ENCODE measurements at regions not wholly inside any gene's neighbourhood (a gene's known extent, or its start where the extent isn't known, plus 50 kb on each side); places are given as distances from the start of the nearest gene placed in this dataset.
"Not testable (repeated sequence)": the region's sequence is repeated elsewhere in the genome, so short reads cannot be mapped to it uniquely, and the experiment has no call there.

GRCh38 chr17:56000411-56000810 lies 152.9 kb upstream of the ANKFN1 start:
- DNase-seq (ENCODE audit: low read depth, low spot score) = no peak

- DNase-seq (ENCODE audit: low read depth, low spot score) = not testable (repeated sequence)
These were observed 150.6 kb upstream of the ANKFN1 start for GRCh38 chr17:56002656-56003055.

GRCh38 chr17:56009795-56010651 lies 143.3 kb upstream of the ANKFN1 start:
- no peak for DNase-seq (ENCODE audit: low read depth, low spot score)

- no peak for DNase-seq (ENCODE audit: low read depth, low spot score)
These were observed 141.7 kb upstream of the ANKFN1 start for GRCh38 chr17:56011406-56012131.

GRCh38 chr17:56018211-56018610 lies 135.1 kb upstream of the ANKFN1 start:
- DNase-seq (ENCODE audit: low read depth, low spot score) = no peak

GRCh38 chr17:56020369-56020768 lies 132.9 kb upstream of the ANKFN1 start:
- no peak for DNase-seq (ENCODE audit: low read depth, low spot score)

- DNase-seq (ENCODE audit: low read depth, low spot score) = no peak
These were observed 131.5 kb upstream of the ANKFN1 start for GRCh38 chr17:56021681-56022190.

- no peak for DNase-seq (ENCODE audit: low read depth, low spot score)
These were observed 129.4 kb upstream of the ANKFN1 start for GRCh38 chr17:56023851-56024250.

GRCh38 chr17:56026915-56027314 lies 126.4 kb upstream of the ANKFN1 start:
- no peak for DNase-seq (ENCODE audit: low read depth, low spot score)

GRCh38 chr17:56028837-56029236 lies 124.4 kb upstream of the ANKFN1 start:
- DNase-seq (ENCODE audit: low read depth, low spot score) = no peak

- no peak for DNase-seq (ENCODE audit: low read depth, low spot score)
These were observed 123.2 kb upstream of the ANKFN1 start for GRCh38 chr17:56030009-56030624.

- DNase-seq (ENCODE audit: low read depth, low spot score) = no peak
These were observed 121.6 kb upstream of the ANKFN1 start for GRCh38 chr17:56031636-56032035.

- no peak for DNase-seq (ENCODE audit: low read depth, low spot score)
These were observed 119.1 kb upstream of the ANKFN1 start for GRCh38 chr17:56034197-56034635.

GRCh38 chr17:56038131-56038530 lies 115.1 kb upstream of the ANKFN1 start:
- DNase-seq (ENCODE audit: low read depth, low spot score) = no peak

GRCh38 chr17:56045872-56046271 lies 107.4 kb upstream of the ANKFN1 start:
- no peak for DNase-seq (ENCODE audit: low read depth, low spot score)

GRCh38 chr17:56047331-56047730 lies 105.9 kb upstream of the ANKFN1 start:
- DNase-seq (ENCODE audit: low read depth, low spot score) = no peak

GRCh38 chr17:56057869-56058268 lies 95.4 kb upstream of the ANKFN1 start:
- no peak for DNase-seq (ENCODE audit: low read depth, low spot score)

GRCh38 chr17:56064506-56064905 lies 88.8 kb upstream of the ANKFN1 start:
- DNase-seq (ENCODE audit: low read depth, low spot score) = no peak

- DNase-seq (ENCODE audit: low read depth, low spot score) = no peak
These were observed 78.8 kb upstream of the ANKFN1 start for GRCh38 chr17:56074361-56074890.

- no peak for DNase-seq (ENCODE audit: low read depth, low spot score)
These were observed 76.3 kb upstream of the ANKFN1 start for GRCh38 chr17:56076980-56077379.

GRCh38 chr17:56083475-56083874 lies 69.8 kb upstream of the ANKFN1 start:
- DNase-seq (ENCODE audit: low read depth, low spot score) = no peak

Data from astrocyte of the hippocampus (primary cell).